ENCODE measurements at regions not wholly inside any gene's neighbourhood (a gene's known extent, or its start where the extent isn't known, plus 50 kb on each side); places are given as distances from the start of the nearest gene placed in this dataset.

DNA sequence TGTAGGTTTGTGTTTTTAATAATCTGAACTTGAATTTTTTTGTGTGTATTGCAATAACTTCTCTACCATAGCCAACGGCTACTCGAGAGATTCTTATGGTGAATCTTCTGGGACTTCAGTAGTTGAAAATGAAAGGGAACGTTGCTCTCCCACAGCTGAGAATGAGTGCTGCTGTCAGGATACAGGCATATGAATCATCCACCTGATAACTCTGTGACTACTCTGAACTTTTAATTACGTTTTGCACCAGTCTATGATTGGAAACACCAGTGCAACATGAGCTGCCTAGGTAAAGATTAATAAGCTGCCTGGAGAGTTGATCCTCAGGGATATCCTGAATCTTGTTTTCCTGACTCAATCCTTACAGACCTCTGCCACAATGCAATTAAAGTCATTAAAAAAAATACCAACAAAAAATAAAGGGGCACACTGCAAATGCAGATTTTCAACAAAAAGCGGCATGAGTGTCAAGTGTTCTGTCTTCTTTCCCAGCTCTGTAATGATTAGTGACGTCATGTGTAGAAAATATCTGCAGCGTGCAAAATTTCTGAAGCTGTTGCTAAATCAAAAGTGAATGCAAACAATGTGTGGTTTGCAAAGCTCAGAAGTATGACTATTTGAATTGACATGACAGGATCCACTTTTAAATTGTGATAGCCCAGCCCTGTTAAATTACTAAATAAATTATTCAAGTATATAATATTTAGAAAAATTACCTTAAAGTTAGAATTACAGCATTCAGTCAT, 432.2 kb downstream of the HTR1B start:
- TF ChIP-seq, protein P1, sequence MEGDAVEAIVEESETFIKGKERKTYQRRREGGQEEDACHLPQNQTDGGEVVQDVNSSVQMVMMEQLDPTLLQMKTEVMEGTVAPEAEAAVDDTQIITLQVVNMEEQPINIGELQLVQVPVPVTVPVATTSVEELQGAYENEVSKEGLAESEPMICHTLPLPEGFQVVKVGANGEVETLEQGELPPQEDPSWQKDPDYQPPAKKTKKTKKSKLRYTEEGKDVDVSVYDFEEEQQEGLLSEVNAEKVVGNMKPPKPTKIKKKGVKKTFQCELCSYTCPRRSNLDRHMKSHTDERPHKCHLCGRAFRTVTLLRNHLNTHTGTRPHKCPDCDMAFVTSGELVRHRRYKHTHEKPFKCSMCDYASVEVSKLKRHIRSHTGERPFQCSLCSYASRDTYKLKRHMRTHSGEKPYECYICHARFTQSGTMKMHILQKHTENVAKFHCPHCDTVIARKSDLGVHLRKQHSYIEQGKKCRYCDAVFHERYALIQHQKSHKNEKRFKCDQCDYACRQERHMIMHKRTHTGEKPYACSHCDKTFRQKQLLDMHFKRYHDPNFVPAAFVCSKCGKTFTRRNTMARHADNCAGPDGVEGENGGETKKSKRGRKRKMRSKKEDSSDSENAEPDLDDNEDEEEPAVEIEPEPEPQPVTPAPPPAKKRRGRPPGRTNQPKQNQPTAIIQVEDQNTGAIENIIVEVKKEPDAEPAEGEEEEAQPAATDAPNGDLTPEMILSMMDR (IDR thresholded peaks at IDR 0.05) = no peak
- TF ChIP-seq POLR2AphosphoS5 (IDR thresholded peaks at IDR 0.05; ENCODE audit: low read depth, low read length) (no peak), SIN3A (IDR thresholded peaks at IDR 0.05; ENCODE audit: borderline replicate concordance, insufficient read depth, low read depth, low read length) (no peak), TCF7L2 (IDR thresholded peaks at IDR 0.05; ENCODE audit: low read depth, low read length) (no peak)
- TF ChIP-seq, protein P2, sequence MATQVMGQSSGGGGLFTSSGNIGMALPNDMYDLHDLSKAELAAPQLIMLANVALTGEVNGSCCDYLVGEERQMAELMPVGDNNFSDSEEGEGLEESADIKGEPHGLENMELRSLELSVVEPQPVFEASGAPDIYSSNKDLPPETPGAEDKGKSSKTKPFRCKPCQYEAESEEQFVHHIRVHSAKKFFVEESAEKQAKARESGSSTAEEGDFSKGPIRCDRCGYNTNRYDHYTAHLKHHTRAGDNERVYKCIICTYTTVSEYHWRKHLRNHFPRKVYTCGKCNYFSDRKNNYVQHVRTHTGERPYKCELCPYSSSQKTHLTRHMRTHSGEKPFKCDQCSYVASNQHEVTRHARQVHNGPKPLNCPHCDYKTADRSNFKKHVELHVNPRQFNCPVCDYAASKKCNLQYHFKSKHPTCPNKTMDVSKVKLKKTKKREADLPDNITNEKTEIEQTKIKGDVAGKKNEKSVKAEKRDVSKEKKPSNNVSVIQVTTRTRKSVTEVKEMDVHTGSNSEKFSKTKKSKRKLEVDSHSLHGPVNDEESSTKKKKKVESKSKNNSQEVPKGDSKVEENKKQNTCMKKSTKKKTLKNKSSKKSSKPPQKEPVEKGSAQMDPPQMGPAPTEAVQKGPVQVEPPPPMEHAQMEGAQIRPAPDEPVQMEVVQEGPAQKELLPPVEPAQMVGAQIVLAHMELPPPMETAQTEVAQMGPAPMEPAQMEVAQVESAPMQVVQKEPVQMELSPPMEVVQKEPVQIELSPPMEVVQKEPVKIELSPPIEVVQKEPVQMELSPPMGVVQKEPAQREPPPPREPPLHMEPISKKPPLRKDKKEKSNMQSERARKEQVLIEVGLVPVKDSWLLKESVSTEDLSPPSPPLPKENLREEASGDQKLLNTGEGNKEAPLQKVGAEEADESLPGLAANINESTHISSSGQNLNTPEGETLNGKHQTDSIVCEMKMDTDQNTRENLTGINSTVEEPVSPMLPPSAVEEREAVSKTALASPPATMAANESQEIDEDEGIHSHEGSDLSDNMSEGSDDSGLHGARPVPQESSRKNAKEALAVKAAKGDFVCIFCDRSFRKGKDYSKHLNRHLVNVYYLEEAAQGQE (IDR thresholded peaks at IDR 0.05; ENCODE audit: insufficient read depth in 1 of 2, low read depth in 2 of 2, low read length in 1 of 2) = no peak

All from Panc1 (cell line).